ENCODE measurements at regions not wholly inside any gene's neighbourhood (a gene's known extent, or its start where the extent isn't known, plus 50 kb on each side); places are given as distances from the start of the nearest gene placed in this dataset.

DNA sequence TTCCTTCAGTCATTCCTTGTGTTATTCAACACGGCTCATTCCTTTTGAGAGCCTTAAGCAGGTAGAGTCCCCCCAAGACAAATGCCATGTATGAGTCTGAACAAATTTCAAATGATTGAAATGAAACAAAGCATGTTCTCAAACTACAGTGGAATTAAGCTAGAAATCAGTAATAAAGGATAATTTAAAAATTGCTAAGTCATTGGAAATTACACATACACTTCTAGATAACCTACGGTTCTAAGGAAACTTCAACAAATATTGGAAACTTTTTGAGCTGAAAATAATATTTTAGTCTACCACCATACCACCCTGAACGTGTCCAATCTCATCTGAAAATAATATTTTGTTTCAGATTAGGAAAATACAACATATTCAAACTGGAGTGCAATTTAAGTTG is 71.8 kb upstream of the UGP2 start:
- Histone ChIP-seq H3K9me3 (ENCODE audit: control insufficient read depth in 2 of 2, low read length in 2 of 2) (peaks cover 0 to 6% of the 10 kb centered on the region in 2 donors), H3K9ac (ENCODE audit: low read depth in 1 of 2, low read length in 2 of 2) (no peak overlapping the region), H3K27ac (ENCODE audit: low read depth in 2 of 2, low read length in 2 of 2) (no peak overlapping the region), H3K27me3 (ENCODE audit: control insufficient read depth in 2 of 2, insufficient read depth in 2 of 2, low read length in 2 of 2) (no peaks in the 10 kb centered on the region), H3K4me1 (ENCODE audit: control insufficient read depth in 2 of 2, insufficient read depth in 2 of 2, low read length in 2 of 2) (peaks cover 3 to 10% of the 10 kb centered on the region in 2 donors), H3K4me3 (ENCODE audit: low read length in 2 of 2) (no peak overlapping the region), H3K36me3 (ENCODE audit: control insufficient read depth in 2 of 2, insufficient read depth in 2 of 2, low read length in 2 of 2) (no peaks in the 10 kb centered on the region)

DNA sequence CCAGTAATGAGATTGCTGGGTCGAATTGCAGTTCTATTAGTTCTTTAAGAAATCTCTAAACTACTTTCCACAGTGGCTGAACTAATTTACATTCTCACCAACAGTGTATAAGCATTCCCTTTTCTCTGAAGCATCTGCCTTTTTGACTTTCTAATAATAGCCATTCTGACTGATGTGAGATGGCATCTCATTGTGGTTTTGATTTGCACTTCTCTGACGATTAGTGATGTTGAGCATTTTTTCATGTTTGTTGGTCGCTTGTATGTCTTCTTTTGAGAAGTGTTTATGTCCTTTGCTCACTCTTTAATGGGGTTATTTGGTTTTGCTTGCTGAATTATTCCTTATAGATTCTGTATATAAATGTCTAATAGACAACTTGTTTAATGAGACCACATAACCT is 69.6 kb upstream of the UGP2 start:
- no peak overlapping the region for H3K4me3 ChIP-seq (ENCODE audit: low read length in 2 of 2)
- no peak overlapping the region for H3K9ac ChIP-seq (ENCODE audit: low read depth in 1 of 2, low read length in 2 of 2)
- H3K27me3 ChIP-seq (ENCODE audit: control insufficient read depth in 2 of 2, insufficient read depth in 2 of 2, low read length in 2 of 2): no peaks in the 10 kb centered on the region
- no peak overlapping the region for H3K27ac ChIP-seq (ENCODE audit: low read depth in 2 of 2, low read length in 2 of 2)
- H3K36me3 ChIP-seq (ENCODE audit: control insufficient read depth in 2 of 2, insufficient read depth in 2 of 2, low read length in 2 of 2): no peaks in the 10 kb centered on the region
- peaks cover 0 to 6% of the 10 kb centered on the region in 2 donors for H3K4me1 ChIP-seq (ENCODE audit: control insufficient read depth in 2 of 2, insufficient read depth in 2 of 2, low read length in 2 of 2)
- peaks cover 0 to 5% of the 10 kb centered on the region in 2 donors for H3K9me3 ChIP-seq (ENCODE audit: control insufficient read depth in 2 of 2, low read length in 2 of 2)

GRCh38 chr2:63775191-63775590 is 66.5 kb upstream of the UGP2 start:
- peak overlapping the region; percentile 73 to 74 for H3K27ac ChIP-seq (ENCODE audit: low read depth in 2 of 2, low read length in 2 of 2)
- no peaks in the 10 kb centered on the region for H3K9me3 ChIP-seq (ENCODE audit: control insufficient read depth in 2 of 2, low read length in 2 of 2)
- H3K9ac ChIP-seq (ENCODE audit: low read depth in 1 of 2, low read length in 2 of 2): no peak overlapping the region
- H3K36me3 ChIP-seq (ENCODE audit: control insufficient read depth in 2 of 2, insufficient read depth in 2 of 2, low read length in 2 of 2): no peaks in the 10 kb centered on the region
- H3K4me3 ChIP-seq (ENCODE audit: low read length in 2 of 2): peak overlapping the region in 1 of 2 donors; percentile 34
- peaks cover 0 to 11% of the 10 kb centered on the region in 2 donors for H3K4me1 ChIP-seq (ENCODE audit: control insufficient read depth in 2 of 2, insufficient read depth in 2 of 2, low read length in 2 of 2)
- H3K27me3 ChIP-seq (ENCODE audit: control insufficient read depth in 2 of 2, insufficient read depth in 2 of 2, low read length in 2 of 2): no peaks in the 10 kb centered on the region

DNA sequence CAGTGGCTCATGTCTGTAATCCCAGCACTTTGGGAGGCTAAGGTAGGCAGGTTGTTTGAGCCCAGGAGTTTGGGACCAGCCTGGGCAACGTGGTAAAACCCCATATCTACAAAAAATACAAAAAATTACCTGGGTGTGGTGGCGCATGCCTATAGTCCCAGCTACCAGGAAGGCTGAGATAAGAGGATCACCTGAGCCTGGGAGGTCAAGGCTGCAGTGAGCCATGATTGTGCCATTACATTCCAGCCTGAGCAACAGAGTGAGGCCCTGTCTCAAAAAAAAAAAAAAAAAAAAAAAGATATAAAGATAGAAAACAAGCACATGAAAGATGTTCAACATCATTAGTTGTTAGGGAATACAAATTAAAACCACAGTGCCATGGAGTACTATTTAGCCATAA is 65.3 kb upstream of the UGP2 start:
- H3K27me3 ChIP-seq (ENCODE audit: control insufficient read depth in 2 of 2, insufficient read depth in 2 of 2, low read length in 2 of 2): no peaks in the 10 kb centered on the region
- H3K9ac ChIP-seq (ENCODE audit: low read depth in 1 of 2, low read length in 2 of 2): no peak overlapping the region
- H3K9me3 ChIP-seq (ENCODE audit: control insufficient read depth in 2 of 2, low read length in 2 of 2): no peaks in the 10 kb centered on the region
- no peaks in the 10 kb centered on the region for H3K36me3 ChIP-seq (ENCODE audit: control insufficient read depth in 2 of 2, insufficient read depth in 2 of 2, low read length in 2 of 2)
- H3K4me3 ChIP-seq (ENCODE audit: low read length in 2 of 2): no peak overlapping the region
- H3K4me1 ChIP-seq (ENCODE audit: control insufficient read depth in 2 of 2, insufficient read depth in 2 of 2, low read length in 2 of 2): peaks cover 0 to 11% of the 10 kb centered on the region in 2 donors
- H3K27ac ChIP-seq (ENCODE audit: low read depth in 2 of 2, low read length in 2 of 2): peak overlapping the region; percentile 66 to 73

GRCh38 chr2:63777816-63778215 is 63.9 kb upstream of the UGP2 start:
- Histone ChIP-seq H3K9me3 (ENCODE audit: control insufficient read depth in 2 of 2, low read length in 2 of 2) (no peaks in the 10 kb centered on the region), H3K27me3 (ENCODE audit: control insufficient read depth in 2 of 2, insufficient read depth in 2 of 2, low read length in 2 of 2) (no peaks in the 10 kb centered on the region), H3K4me1 (ENCODE audit: control insufficient read depth in 2 of 2, insufficient read depth in 2 of 2, low read length in 2 of 2) (peaks cover 0 to 11% of the 10 kb centered on the region in 2 donors), H3K9ac (ENCODE audit: low read depth in 1 of 2, low read length in 2 of 2) (no peak overlapping the region), H3K36me3 (ENCODE audit: control insufficient read depth in 2 of 2, insufficient read depth in 2 of 2, low read length in 2 of 2) (no peaks in the 10 kb centered on the region), H3K27ac (ENCODE audit: low read depth in 2 of 2, low read length in 2 of 2) (peak overlapping the region in 1 of 2 donors; percentile 44), H3K4me3 (ENCODE audit: low read length in 2 of 2) (no peak overlapping the region)

DNA sequence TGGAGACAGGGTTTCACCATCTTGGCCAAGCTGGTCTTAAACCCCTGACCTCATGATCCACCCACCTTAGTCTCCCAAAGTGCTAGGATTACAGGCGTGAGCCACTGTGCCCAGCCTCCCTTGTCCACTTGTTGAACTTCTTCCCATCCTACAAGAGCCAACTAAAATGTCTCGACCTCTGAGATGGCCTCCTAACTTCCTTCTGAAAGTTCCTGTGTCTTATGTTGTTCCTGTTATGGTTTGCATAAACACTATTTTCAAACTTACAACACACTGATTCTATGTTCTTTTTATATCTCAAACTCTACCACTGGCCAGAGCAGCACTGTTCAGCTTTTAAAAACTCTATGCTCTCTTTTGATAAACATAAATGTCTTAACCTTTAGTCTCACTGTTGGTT is 63.3 kb upstream of the UGP2 start:
- peaks cover 0 to 11% of the 10 kb centered on the region in 2 donors for H3K4me1 ChIP-seq (ENCODE audit: control insufficient read depth in 2 of 2, insufficient read depth in 2 of 2, low read length in 2 of 2)
- H3K4me3 ChIP-seq (ENCODE audit: low read length in 2 of 2): no peak overlapping the region
- no peaks in the 10 kb centered on the region for H3K27me3 ChIP-seq (ENCODE audit: control insufficient read depth in 2 of 2, insufficient read depth in 2 of 2, low read length in 2 of 2)
- no peaks in the 10 kb centered on the region for H3K36me3 ChIP-seq (ENCODE audit: control insufficient read depth in 2 of 2, insufficient read depth in 2 of 2, low read length in 2 of 2)
- no peak overlapping the region for H3K9ac ChIP-seq (ENCODE audit: low read depth in 1 of 2, low read length in 2 of 2)
- H3K9me3 ChIP-seq (ENCODE audit: control insufficient read depth in 2 of 2, low read length in 2 of 2): no peaks in the 10 kb centered on the region
- H3K27ac ChIP-seq (ENCODE audit: low read depth in 2 of 2, low read length in 2 of 2): peak overlapping the region in 1 of 2 donors; percentile 44

DNA sequence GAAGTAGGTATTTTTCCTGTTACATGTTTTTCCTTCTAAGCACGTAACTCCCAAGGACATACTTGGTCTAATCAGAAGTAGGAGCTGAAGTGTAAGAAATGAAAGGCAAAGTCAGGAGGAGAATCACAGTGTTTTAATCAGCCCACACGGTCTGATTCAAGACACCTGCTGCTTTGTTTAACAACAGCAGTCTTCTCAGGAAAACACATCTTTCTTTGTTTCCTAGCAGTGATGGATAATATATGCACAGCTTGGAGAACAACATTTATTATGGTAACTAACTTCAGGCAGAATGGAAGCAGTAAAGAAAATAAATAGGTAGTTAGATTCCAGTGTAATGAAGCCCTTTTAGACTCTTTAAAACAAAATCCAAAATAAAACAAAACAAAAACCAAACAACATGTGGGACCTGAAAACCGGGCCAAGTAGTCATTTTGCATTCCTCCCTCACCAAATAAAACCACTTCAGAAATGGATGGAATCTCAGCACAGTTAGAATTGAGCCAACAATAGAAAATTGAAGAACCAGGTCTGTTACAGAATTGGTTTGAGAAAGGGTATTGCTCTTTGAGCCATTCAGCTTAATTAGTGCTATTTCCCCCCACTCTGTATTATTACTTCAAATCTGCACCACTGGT is 61.1 kb upstream of the UGP2 start:
- H3K9ac ChIP-seq (ENCODE audit: low read depth in 1 of 2, low read length in 2 of 2): no peak overlapping the region
- H3K27ac ChIP-seq (ENCODE audit: low read depth in 2 of 2, low read length in 2 of 2): no peak overlapping the region
- H3K9me3 ChIP-seq (ENCODE audit: control insufficient read depth in 2 of 2, low read length in 2 of 2): no peaks in the 10 kb centered on the region
- H3K4me3 ChIP-seq (ENCODE audit: low read length in 2 of 2): no peak overlapping the region
- H3K27me3 ChIP-seq (ENCODE audit: control insufficient read depth in 2 of 2, insufficient read depth in 2 of 2, low read length in 2 of 2): no peaks in the 10 kb centered on the region
- H3K36me3 ChIP-seq (ENCODE audit: control insufficient read depth in 2 of 2, insufficient read depth in 2 of 2, low read length in 2 of 2): no peaks in the 10 kb centered on the region
- H3K4me1 ChIP-seq (ENCODE audit: control insufficient read depth in 2 of 2, insufficient read depth in 2 of 2, low read length in 2 of 2): peaks cover 0 to 5% of the 10 kb centered on the region in 2 donors

DNA sequence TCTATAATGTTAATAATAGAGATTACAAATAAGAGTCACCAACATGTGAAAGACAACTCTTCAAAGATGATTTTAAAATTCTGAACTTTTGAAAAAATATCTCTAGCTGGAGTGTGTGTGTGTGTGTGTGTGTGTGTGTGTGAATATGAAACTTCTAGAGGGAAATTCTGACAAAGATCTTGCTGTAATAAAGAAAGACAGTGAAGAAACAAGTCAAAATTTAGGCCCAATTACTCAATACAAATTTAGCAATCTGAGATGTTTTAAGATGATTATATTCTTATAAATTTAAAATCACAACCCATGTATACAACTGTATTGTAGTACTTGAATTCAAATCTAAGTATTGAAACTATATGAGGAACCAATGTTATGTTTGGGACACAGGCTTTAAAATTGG is 57.2 kb upstream of the UGP2 start:
- H3K9me3 ChIP-seq (ENCODE audit: control insufficient read depth in 2 of 2, low read length in 2 of 2): no peaks in the 10 kb centered on the region
- no peak overlapping the region for H3K4me3 ChIP-seq (ENCODE audit: low read length in 2 of 2)
- H3K4me1 ChIP-seq (ENCODE audit: control insufficient read depth in 2 of 2, insufficient read depth in 2 of 2, low read length in 2 of 2): no peaks in the 10 kb centered on the region
- no peak overlapping the region for H3K27ac ChIP-seq (ENCODE audit: low read depth in 2 of 2, low read length in 2 of 2)
- H3K27me3 ChIP-seq (ENCODE audit: control insufficient read depth in 2 of 2, insufficient read depth in 2 of 2, low read length in 2 of 2): no peaks in the 10 kb centered on the region
- no peak overlapping the region for H3K9ac ChIP-seq (ENCODE audit: low read depth in 1 of 2, low read length in 2 of 2)
- H3K36me3 ChIP-seq (ENCODE audit: control insufficient read depth in 2 of 2, insufficient read depth in 2 of 2, low read length in 2 of 2): no peaks in the 10 kb centered on the region

DNA sequence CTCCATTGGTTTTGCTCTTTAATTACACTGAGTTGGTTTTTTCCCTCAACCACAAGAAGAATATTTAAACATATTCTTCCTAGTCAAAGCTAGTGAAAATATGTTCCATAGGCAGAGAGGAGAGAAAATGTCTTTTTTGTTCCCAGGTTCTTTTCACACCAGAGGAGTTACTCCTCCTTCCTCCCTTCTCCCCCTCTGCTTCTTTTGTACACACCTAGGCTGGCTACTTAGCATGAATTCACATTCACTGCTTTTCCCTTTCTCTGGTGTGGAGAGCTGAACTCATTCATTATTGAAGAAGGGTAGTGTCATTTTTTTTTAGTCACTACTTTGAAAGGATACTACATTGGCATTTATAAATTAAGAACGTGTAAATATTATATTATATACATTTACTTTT is 56.6 kb upstream of the UGP2 start:
- H3K27ac ChIP-seq (ENCODE audit: low read depth in 2 of 2, low read length in 2 of 2): no peak overlapping the region
- H3K36me3 ChIP-seq (ENCODE audit: control insufficient read depth in 2 of 2, insufficient read depth in 2 of 2, low read length in 2 of 2): no peaks in the 10 kb centered on the region
- no peaks in the 10 kb centered on the region for H3K9me3 ChIP-seq (ENCODE audit: control insufficient read depth in 2 of 2, low read length in 2 of 2)
- H3K9ac ChIP-seq (ENCODE audit: low read depth in 1 of 2, low read length in 2 of 2): no peak overlapping the region
- H3K4me1 ChIP-seq (ENCODE audit: control insufficient read depth in 2 of 2, insufficient read depth in 2 of 2, low read length in 2 of 2): no peaks in the 10 kb centered on the region
- no peaks in the 10 kb centered on the region for H3K27me3 ChIP-seq (ENCODE audit: control insufficient read depth in 2 of 2, insufficient read depth in 2 of 2, low read length in 2 of 2)
- no peak overlapping the region for H3K4me3 ChIP-seq (ENCODE audit: low read length in 2 of 2)

- H3K9me3 ChIP-seq (ENCODE audit: control insufficient read depth in 2 of 2, low read length in 2 of 2): no peaks in the 10 kb centered on the region
- no peaks in the 10 kb centered on the region for H3K36me3 ChIP-seq (ENCODE audit: control insufficient read depth in 2 of 2, insufficient read depth in 2 of 2, low read length in 2 of 2)
- no peak overlapping the region for H3K27ac ChIP-seq (ENCODE audit: low read depth in 2 of 2, low read length in 2 of 2)
- H3K9ac ChIP-seq (ENCODE audit: low read depth in 1 of 2, low read length in 2 of 2): no peak overlapping the region
- H3K4me1 ChIP-seq (ENCODE audit: control insufficient read depth in 2 of 2, insufficient read depth in 2 of 2, low read length in 2 of 2): no peaks in the 10 kb centered on the region
- H3K27me3 ChIP-seq (ENCODE audit: control insufficient read depth in 2 of 2, insufficient read depth in 2 of 2, low read length in 2 of 2): no peaks in the 10 kb centered on the region
- H3K4me3 ChIP-seq (ENCODE audit: low read length in 2 of 2): no peak overlapping the region
Observed at GRCh38 chr2:63786471-63786870, 55.2 kb upstream of the UGP2 start.

DNA sequence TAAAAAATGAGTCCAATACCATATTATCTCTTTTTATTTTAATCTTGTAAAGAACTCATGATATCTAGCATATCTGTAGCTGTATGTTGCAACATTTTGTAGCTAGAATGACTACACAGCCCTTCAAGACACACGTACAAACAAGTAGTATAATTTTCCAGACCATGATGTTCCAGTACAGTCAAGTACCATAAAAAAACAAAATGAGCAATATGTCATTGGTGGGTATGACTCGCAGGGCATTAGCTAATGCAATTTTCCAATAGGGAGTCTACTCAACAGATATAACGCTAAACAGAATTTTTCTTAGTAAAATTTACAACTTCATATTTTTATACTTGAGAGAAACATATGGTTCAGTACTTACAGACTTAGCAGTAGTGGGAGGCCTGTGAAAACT is 53.6 kb upstream of the UGP2 start:
- Histone ChIP-seq H3K9me3 (ENCODE audit: control insufficient read depth in 2 of 2, low read length in 2 of 2) (no peaks in the 10 kb centered on the region), H3K36me3 (ENCODE audit: control insufficient read depth in 2 of 2, insufficient read depth in 2 of 2, low read length in 2 of 2) (no peaks in the 10 kb centered on the region), H3K27me3 (ENCODE audit: control insufficient read depth in 2 of 2, insufficient read depth in 2 of 2, low read length in 2 of 2) (no peaks in the 10 kb centered on the region), H3K9ac (ENCODE audit: low read depth in 1 of 2, low read length in 2 of 2) (no peak overlapping the region), H3K27ac (ENCODE audit: low read depth in 2 of 2, low read length in 2 of 2) (no peak overlapping the region), H3K4me3 (ENCODE audit: low read length in 2 of 2) (no peak overlapping the region), H3K4me1 (ENCODE audit: control insufficient read depth in 2 of 2, insufficient read depth in 2 of 2, low read length in 2 of 2) (no peaks in the 10 kb centered on the region)
